GM18858 (cell line): ENCODE measurements at regions not wholly inside any gene's neighbourhood (a gene's known extent, or its start where the extent isn't known, plus 50 kb on each side); places are given as distances from the start of the nearest gene placed in this dataset.
"Not testable (repeated sequence)": the region's sequence is repeated elsewhere in the genome, so short reads cannot be mapped to it uniquely, and the experiment has no call there.

Source experiments
- ATAC-seq: cut with Tn5 transposase; IDR thresholded peaks from one replicate; pipeline ENCODE4 v1.9.1; 2021; ENCODE audit not compliant: unreplicated experiment

GRCh38 chrX:15127010-15127409, 142.9 kb downstream of the ASB9 start:
- ATAC-seq, result no peak

DNA sequence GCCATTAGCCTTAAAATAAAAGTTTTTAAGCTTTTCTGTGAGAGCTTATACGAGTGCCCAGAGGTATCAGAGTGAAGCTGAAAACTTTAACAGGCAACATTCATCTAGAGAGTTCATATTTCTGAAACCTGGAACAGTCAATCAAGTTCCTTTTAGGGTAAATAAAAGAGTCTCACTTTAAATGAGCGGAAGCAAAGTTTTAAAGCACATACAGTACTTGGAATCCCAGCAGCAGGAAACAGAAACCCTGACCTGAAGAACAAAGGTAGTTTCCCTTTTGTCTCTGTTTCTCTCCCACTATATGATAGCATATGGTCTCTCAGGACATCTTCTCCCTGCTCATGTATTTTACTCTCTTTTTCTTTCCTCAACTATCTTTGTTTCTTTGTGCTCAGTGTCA, 153.0 kb downstream of the ASB9 start:
- ATAC-seq, result no peak

GRCh38 chrX:15114743-15115566, 154.9 kb downstream of the ASB9 start:
- no peak for ATAC-seq

DNA sequence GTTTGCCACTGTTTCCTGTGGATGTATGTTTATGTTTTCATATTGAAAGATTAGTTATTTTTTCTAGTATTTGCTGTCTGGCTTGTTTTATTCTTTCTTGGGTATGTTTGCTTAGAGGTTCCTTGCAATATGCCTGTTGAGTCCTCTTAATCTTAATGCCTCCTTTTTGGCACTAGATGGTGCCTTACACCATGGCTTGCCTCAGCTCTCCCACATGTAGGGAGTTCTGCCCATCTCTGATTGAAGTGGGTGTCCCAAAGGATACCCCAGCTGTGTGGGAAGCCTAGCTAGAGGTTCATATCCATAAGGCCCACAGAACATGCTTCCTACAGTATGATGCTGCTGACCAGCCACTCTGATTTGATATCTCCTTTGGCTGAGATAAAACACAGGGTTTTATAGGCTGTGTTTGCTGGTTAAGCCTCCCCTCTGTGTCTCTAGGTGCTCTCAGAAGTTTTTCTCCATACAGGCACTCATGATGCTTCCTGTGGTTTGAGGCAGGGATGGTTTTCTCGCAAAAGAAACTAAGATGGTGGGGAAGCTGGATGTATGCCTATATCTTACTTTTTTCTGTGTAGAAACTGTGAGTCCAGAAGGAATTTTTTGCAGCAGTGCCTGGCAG, 162.4 kb downstream of the ASB9 start:
- ATAC-seq, result no peak

DNA sequence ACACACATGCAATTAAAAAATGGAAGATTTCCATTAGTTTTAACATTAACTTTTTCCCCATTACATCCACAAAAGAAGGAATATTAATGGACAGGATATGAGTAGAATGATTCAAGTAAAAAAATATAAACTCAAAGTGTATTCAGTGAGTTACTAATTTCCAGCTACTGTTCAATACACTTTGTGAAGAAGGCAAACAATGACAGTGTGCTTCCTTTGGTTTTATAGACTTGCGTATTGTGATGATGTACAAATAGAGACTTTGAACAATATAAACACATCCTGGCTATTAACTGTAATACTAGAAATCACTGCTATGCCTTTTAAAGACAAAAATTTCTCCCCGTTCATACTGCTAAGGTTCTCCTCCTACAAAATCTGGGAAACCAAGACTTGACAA, 171.4 kb downstream of the ASB9 start:
- ATAC-seq, result no peak

DNA sequence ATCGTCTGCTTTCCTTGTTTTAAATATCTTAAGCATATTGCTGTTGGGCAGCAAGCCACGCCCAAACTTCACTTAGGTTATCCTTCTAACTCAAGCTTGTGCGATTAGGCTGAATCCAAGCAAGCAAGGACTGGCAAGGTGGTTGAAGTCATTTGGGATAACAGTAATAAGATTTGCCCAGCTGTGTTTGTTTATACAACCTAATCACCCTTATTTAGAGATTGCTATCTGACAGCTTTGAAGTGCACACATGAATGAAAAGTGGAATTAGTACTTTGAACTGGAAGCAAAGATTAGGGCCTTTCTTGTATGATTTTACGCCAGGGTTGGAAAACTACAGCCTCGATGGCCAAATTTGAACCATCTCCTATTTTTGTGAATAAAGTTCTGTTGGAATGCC, 182.1 kb downstream of the ASB9 start:
- ATAC-seq, result no peak

DNA sequence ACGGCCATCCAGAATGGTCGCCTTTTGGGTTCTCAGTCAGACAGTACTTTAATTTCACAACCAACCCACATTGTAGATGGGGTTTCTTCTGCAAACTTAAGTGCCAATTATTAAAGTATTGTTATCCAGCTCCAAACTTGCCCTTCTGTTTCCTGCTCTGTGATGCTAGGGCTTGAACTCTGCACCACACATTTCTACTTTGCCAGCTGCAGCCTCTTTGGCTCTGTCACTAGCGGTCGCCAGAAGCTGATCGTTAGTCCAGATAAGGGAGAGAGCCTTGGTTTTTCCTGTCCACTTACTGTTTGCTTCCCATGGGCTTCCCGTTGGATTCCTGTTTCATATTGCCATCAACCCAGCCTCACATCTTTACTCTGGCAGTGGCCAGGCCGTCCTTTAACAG, 196.6 kb downstream of the ASB9 start:
- ATAC-seq, result no peak

GRCh38 chrX:15072880-15073279, 197.0 kb downstream of the ASB9 start:
- no peak for ATAC-seq

- no peak for ATAC-seq
Measured at GRCh38 chrX:15072259-15072658, 197.6 kb downstream of the ASB9 start.

DNA sequence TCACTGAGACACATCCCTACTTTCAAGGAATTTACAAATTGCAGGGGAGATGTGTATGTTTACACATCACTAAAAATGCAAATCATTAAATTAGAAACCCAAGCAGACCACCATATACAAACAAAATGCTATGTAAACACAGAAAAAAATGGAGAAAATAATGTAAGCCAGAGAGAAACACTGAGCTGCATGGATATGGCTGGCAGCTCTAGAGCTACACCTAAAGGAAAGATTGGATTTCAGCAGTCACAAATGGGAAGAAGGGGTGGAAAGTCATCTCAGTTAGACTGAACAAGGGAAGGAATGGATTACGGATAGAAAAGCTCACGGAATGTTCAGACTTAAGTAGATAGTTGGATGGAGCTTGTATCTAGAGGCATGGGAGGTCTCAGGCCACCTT, 186.3 kb downstream of the MOSPD2 start:
- ATAC-seq, result no peak

- ATAC-seq, result no peak
Measured at GRCh38 chrX:15056044-15056443, 182.8 kb downstream of the MOSPD2 start.

GRCh38 chrX:15055146-15055930, 182.1 kb downstream of the MOSPD2 start:
- no peak for ATAC-seq

GRCh38 chrX:15050395-15050794, 177.2 kb downstream of the MOSPD2 start:
- no peak for ATAC-seq

DNA sequence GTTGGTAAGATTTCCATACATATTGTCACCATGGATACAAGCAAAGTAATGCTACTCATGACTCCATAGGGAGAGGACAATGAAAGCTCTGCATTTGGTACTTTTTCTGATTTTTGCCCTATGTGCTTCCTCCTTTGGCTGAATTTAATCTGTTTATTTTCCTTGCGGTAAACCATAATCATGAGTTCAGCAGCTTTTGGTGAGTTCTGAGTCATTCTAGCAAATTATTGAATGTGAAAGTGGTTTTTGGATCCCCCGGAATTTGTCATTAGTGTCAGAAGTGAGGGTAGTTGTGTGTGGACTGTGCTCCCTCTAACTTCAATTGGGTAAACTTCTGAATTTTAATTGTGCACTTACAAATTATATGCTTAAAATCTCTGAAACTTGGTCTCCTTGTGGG, 170.3 kb downstream of the MOSPD2 start:
- ATAC-seq, result no peak

DNA sequence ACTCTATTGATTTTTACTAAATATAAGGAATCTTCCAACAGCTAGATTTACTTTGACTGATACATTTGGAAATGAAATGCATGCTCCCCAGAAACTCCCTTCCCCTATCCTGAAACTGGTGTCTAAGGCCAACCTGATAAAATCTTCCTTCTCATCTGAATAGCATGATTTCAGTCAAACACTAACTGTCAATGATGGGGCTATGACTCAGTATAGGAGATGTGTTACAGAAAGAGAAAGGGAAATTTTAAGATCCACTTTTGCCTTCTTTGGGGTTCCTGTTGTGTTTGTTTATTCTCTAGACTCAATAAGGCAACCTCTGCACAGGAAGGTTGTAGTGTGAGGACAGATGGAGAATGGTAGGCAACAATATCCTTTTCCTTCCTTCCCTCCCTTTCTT, 160.7 kb downstream of the MOSPD2 start:
- no peak for ATAC-seq

GRCh38 chrX:15017491-15017890, 144.3 kb downstream of the MOSPD2 start:
- ATAC-seq, result no peak

DNA sequence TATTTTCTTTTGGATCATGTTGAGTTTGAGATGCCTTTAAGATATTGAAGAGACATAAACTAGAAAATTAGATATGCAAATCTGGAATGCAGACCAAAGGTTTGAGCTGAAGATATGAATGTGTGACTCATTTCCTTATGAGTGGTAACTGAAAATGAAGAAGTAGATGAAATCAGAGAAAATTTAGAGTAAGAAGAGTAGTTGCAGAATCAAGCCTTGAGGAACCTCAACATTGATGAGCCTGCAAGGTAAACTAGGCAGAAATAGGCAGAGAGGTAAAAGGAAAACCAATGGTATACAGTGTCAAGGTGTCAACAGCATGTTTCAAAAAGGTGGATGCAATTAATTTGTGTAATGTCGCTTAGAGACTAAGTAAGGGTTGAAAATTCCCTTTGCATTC, 142.8 kb downstream of the MOSPD2 start:
- ATAC-seq, result no peak

DNA sequence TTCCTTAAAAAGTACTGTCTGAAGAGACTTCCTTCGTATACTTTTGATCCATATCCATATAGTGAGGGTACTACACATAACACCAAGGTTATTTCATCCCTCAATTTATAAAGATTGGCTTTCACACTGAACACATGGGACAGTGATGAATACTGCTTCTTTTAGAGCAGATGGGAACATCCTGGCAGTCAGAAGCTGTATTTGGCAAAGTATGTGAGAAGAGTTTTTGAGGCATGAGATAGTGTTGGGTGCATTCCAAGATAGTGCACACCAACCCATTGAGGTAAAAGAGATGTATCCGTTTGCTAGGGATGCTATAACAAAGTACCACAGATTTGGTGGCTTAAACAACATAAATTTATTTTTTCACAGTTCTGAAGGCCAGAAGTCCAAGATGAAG, 141.1 kb downstream of the MOSPD2 start:
- ATAC-seq, result no peak

- no peak for ATAC-seq
Measured at GRCh38 chrX:15013461-15013860, 140.2 kb downstream of the MOSPD2 start.

- ATAC-seq, result no peak
Measured at GRCh38 chrX:14997271-14997670, 124.0 kb downstream of the MOSPD2 start.

- ATAC-seq, result not testable (repeated sequence)
Measured at GRCh38 chrX:14984425-14984824, 111.2 kb downstream of the MOSPD2 start.
